Activated naive CD8-positive, alpha-beta T cell treated with anti-CD3 and anti-CD28 coated beads for 36 hours (primary cell): ENCODE measurements at regions not wholly inside any gene's neighbourhood (a gene's known extent, or its start where the extent isn't known, plus 50 kb on each side); places are given as distances from the start of the nearest gene placed in this dataset.

Experiments
- DNase-seq: peaks from one replicate; pipeline ENCODE4 v3.0.0; 2021
- H3K27ac Mint-ChIP-seq: one replicate; pipeline ENCODE4 v1.8.0; 2022; ENCODE audit warnings: mild to moderate bottlenecking, moderate library complexity, mixed read lengths
- H3K27me3 Mint-ChIP-seq: one replicate; pipeline ENCODE4 v1.8.0; 2022; ENCODE audit warnings: mild to moderate bottlenecking, mixed read lengths
- H3K36me3 Mint-ChIP-seq: one replicate; pipeline ENCODE4 v1.8.0; 2021; ENCODE audit warnings: mild to moderate bottlenecking, mixed read lengths
- H3K4me1 Mint-ChIP-seq: one replicate; pipeline ENCODE4 v1.8.0; 2021; ENCODE audit warnings: mixed read lengths
- H3K4me3 Mint-ChIP-seq: one replicate; pipeline ENCODE4 v1.8.0; 2022; ENCODE audit warnings: mild to moderate bottlenecking, moderate library complexity, mixed read lengths
- H3K9me3 Mint-ChIP-seq: one replicate; pipeline ENCODE4 v1.8.0; 2022; ENCODE audit warnings: mixed read lengths

- Mint-ChIP-seq H3K4me1 (no peaks in the 10 kb centered on the region), H3K36me3 (no peaks in the 10 kb centered on the region), H3K4me3 (no peak overlapping the region)
Observed at GRCh38 chr1:101730559-101730958, 266.2 kb downstream of the OLFM3 start.

DNA sequence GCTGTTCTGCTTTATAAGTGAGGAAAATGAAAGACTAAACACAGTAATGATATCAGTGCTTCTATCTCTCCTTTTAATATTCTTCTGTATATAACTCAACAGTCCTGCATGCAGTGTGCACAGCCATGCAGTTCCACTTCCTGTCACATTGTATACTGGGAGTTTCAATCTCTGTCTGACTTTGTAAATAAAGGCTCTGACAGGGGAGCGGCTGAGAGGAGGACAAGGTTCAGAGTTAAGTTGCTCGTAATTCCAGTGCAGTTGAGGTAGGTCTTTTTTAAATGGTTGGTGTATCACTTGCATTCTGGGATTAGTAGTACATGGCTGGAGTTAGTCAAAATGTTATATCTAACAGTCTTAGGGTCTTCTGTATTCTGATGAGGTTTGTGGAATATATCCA lies 264.5 kb downstream of the OLFM3 start:
- H3K27ac Mint-ChIP-seq, result no peak overlapping the region
- H3K9me3 Mint-ChIP-seq, result no peaks in the 10 kb centered on the region
- DNase-seq, result no peak
- no peak overlapping the region for H3K4me3 Mint-ChIP-seq
- no peaks in the 10 kb centered on the region for H3K4me1 Mint-ChIP-seq
- no peaks in the 10 kb centered on the region for H3K36me3 Mint-ChIP-seq
- no peaks in the 10 kb centered on the region for H3K27me3 Mint-ChIP-seq

More at GRCh38 chr1:101730559-101730958, 266.2 kb downstream of the OLFM3 start:
- no peaks in the 10 kb centered on the region for H3K9me3 Mint-ChIP-seq
- DNase-seq, result no peak
- H3K27ac Mint-ChIP-seq, result no peak overlapping the region
- no peaks in the 10 kb centered on the region for H3K27me3 Mint-ChIP-seq

DNA sequence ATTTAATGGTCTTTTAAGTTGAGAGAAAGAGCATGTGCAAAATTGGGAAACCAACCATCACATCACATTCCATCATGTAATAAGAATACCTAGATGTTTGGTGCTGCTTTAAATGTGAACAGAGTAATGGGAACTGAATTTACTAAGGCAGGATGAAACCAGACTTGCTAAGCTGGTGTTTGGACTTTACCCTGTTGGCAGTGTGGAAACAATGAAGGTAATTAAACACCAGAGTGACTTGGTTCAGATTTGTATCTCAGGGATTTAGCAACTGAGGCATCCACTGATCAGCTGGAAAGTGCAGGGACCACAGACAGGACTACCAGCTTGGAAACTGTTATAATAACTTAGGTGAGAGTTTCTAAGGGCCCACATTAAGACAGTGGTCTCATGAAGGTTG lies 263.4 kb downstream of the OLFM3 start:
- Mint-ChIP-seq H3K27ac (no peak overlapping the region), H3K4me1 (no peaks in the 10 kb centered on the region), H3K27me3 (no peaks in the 10 kb centered on the region), H3K4me3 (no peak overlapping the region), H3K9me3 (no peaks in the 10 kb centered on the region), H3K36me3 (no peaks in the 10 kb centered on the region)
- DNase-seq, result no peak

DNA sequence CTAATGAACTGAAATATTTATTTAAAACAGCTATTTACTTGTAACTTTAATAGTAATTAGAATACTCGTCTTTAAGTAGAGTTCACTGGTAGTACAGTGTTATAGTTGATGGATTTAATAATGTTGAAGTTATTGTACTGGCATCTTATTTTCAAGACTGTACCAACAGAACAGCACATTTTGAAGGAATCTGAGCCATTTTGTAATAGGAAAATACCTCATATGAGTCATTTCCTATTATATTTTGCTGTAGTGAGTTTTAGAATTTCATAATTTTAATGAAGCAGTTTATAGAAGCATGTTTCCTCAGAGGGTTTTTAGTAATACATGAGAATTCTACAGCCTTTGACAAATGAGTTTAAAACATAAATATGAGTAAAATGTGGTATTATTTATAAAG lies 258.3 kb downstream of the OLFM3 start:
- no peak overlapping the region for H3K27ac Mint-ChIP-seq
- no peak for DNase-seq
- no peak overlapping the region for H3K4me3 Mint-ChIP-seq
- no peaks in the 10 kb centered on the region for H3K9me3 Mint-ChIP-seq
- H3K4me1 Mint-ChIP-seq, result no peaks in the 10 kb centered on the region
- no peaks in the 10 kb centered on the region for H3K36me3 Mint-ChIP-seq
- H3K27me3 Mint-ChIP-seq, result no peaks in the 10 kb centered on the region

DNA sequence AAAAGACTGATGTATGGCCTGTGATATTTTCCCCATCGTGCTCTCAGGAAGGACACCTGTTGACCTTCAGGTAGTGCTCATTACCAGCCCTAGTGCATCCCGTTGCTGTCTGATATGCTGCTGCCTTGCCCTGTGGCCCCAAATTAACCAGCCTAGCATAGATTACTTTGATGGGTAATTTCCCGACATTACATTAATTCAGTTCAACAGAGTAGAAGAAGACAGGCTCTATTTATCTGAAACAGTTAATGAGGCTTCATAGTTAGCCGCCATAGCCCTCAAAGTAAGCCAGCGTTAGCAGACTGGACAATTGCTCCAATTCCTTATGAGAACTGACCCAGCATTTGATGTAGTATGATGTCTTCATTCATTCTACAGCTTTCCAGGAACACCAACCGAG lies 257.6 kb downstream of the OLFM3 start:
- H3K9me3 Mint-ChIP-seq, result no peaks in the 10 kb centered on the region
- H3K4me3 Mint-ChIP-seq, result no peak overlapping the region
- H3K27me3 Mint-ChIP-seq, result peaks cover 3% of the 10 kb centered on the region
- no peak overlapping the region for H3K27ac Mint-ChIP-seq
- no peak for DNase-seq
- no peaks in the 10 kb centered on the region for H3K36me3 Mint-ChIP-seq
- no peaks in the 10 kb centered on the region for H3K4me1 Mint-ChIP-seq

- no peak for DNase-seq
- Mint-ChIP-seq H3K9me3 (no peaks in the 10 kb centered on the region), H3K4me1 (no peaks in the 10 kb centered on the region), H3K4me3 (no peak overlapping the region), H3K36me3 (no peaks in the 10 kb centered on the region), H3K27me3 (peaks cover 3% of the 10 kb centered on the region), H3K27ac (no peak overlapping the region)
Observed at GRCh38 chr1:101739826-101740330, 256.8 kb downstream of the OLFM3 start.

DNA sequence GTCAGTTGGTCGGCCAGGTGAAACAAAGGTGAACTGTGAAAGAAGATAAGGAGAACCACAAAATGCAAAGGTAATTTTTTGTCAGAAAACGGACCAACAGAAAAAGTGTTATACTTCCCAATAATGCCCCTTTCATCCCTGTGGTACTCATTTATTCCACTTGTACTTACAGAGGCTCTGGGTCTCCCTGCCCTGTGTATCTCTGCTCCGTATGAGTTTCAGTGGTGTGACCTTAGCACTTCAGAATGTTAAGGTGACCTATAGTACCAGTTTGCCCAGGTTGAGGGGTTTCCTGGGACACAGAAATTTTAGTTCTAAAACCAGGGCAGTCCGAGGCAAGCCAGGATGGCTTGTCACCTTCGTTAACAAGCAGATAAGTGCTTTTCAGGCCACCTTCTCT lies 254.8 kb downstream of the OLFM3 start:
- Mint-ChIP-seq H3K9me3 (no peaks in the 10 kb centered on the region), H3K36me3 (no peaks in the 10 kb centered on the region), H3K27me3 (peaks cover 3% of the 10 kb centered on the region), H3K4me3 (no peak overlapping the region), H3K27ac (no peak overlapping the region), H3K4me1 (no peaks in the 10 kb centered on the region)
- DNase-seq, result no peak

- Mint-ChIP-seq H3K4me1 (no peaks in the 10 kb centered on the region), H3K9me3 (no peaks in the 10 kb centered on the region), H3K27me3 (peaks cover 3% of the 10 kb centered on the region), H3K27ac (no peak overlapping the region), H3K36me3 (no peaks in the 10 kb centered on the region), H3K4me3 (no peak overlapping the region)
- DNase-seq, result no peak
Observed at GRCh38 chr1:101742509-101742908, 254.2 kb downstream of the OLFM3 start.

DNA sequence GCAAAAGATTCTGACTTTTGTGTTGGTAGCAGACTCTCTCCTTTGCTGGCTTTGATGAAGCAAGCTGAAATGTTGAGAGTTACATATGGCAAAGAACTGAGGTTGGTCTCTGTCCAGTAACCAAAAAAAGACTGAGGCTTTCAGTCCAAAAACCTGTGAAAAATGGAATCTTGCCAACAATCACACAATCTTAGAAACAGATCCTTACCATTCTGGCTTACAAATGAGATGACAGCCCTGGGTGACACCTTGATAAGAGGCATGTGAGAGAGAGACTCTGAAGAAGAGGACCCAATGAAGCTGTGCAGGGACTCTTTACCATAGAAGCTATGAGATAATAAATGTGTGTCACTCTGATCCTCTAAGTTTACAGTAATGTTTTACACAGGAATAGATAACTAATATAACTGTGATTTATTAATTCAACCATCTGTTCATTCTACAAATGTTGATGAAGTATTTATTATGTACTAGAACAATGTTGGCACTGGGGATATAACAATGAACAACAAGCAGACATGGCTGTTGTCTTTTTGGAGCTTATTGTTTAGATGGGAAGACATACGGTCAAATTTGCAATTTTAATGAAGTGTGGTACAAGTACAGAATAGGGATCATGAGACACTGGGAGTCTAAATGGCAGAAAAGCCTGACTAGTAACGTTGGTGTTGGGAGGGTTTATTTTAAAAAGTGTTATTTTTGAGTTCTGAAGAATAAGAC lies 251.0 kb downstream of the OLFM3 start:
- H3K4me1 Mint-ChIP-seq, result no peaks in the 10 kb centered on the region
- DNase-seq, result no peak
- no peak overlapping the region for H3K27ac Mint-ChIP-seq
- H3K4me3 Mint-ChIP-seq, result no peak overlapping the region
- no peaks in the 10 kb centered on the region for H3K9me3 Mint-ChIP-seq
- peaks cover 3% of the 10 kb centered on the region for H3K27me3 Mint-ChIP-seq
- H3K36me3 Mint-ChIP-seq, result no peaks in the 10 kb centered on the region

GRCh38 chr1:101748077-101748476 lies 248.6 kb downstream of the OLFM3 start:
- no peaks in the 10 kb centered on the region for H3K9me3 Mint-ChIP-seq
- H3K36me3 Mint-ChIP-seq, result no peaks in the 10 kb centered on the region
- H3K27me3 Mint-ChIP-seq, result peaks cover 3% of the 10 kb centered on the region
- H3K4me3 Mint-ChIP-seq, result no peak overlapping the region
- H3K27ac Mint-ChIP-seq, result no peak overlapping the region
- H3K4me1 Mint-ChIP-seq, result no peaks in the 10 kb centered on the region
- DNase-seq, result no peak
